ENCODE measurements at regions not wholly inside any gene's neighbourhood (a gene's known extent, or its start where the extent isn't known, plus 50 kb on each side); places are given as distances from the start of the nearest gene placed in this dataset.

- H3K4me3 ChIP-seq (replicated peaks in 1 of 4; ENCODE audit: control extremely low read depth in 1 of 4, insufficient read depth in 1 of 4, low read depth in 3 of 4, low read length in 4 of 4): no peak overlapping the region
- no peak overlapping the region for H3K27ac ChIP-seq (ENCODE audit: insufficient read depth, low read length)
- no peaks in the 10 kb centered on the region for H3K9me3 ChIP-seq (ENCODE audit: control insufficient read depth, insufficient read depth, low read depth, low read length)
- no peaks in the 10 kb centered on the region for H3K4me1 ChIP-seq (ENCODE audit: control insufficient read depth, extremely low read depth, insufficient read depth, low read length)
- no peak for TF ChIP-seq EZH2 (IDR thresholded peaks at IDR 0.05; ENCODE audit: low read length, missing control alignments)
- no peak for TF ChIP-seq CTCF (conservative IDR thresholded peaks at IDR 0.05 in 1 of 2, IDR thresholded peaks at IDR 0.05 in 1 of 2; ENCODE audit: low read depth in 1 of 2, low read length in 2 of 2)
- no peak for DNase-seq (ENCODE audit: low read depth in 2 of 2)
- H3K27me3 ChIP-seq (ENCODE audit: control insufficient read depth, insufficient read depth, low read length): no peaks in the 10 kb centered on the region
- H4K20me1 ChIP-seq (ENCODE audit: control insufficient read depth, extremely low read depth, insufficient read depth, low read length): no peaks in the 10 kb centered on the region
- H3K36me3 ChIP-seq (ENCODE audit: control insufficient read depth, insufficient read depth, low read length): no peaks in the 10 kb centered on the region
- H2AFZ ChIP-seq (ENCODE audit: low read length): no peak overlapping the region
- H3K9ac ChIP-seq (ENCODE audit: insufficient read depth, low read length): no peak overlapping the region
- H3K4me2 ChIP-seq (ENCODE audit: extremely low read depth, insufficient read depth, low read length): no peak overlapping the region
- H3K79me2 ChIP-seq (ENCODE audit: control insufficient read depth, insufficient read depth, low read length): no peaks in the 10 kb centered on the region
These were observed 366.5 kb downstream of the DSC3 start for GRCh38 chr18:30676053-30676480.

GRCh38 chr18:30675493-30675892, 367.0 kb downstream of the DSC3 start:
- H3K9me3 ChIP-seq (ENCODE audit: control insufficient read depth, insufficient read depth, low read depth, low read length): no peaks in the 10 kb centered on the region
- no peak for TF ChIP-seq EZH2 (IDR thresholded peaks at IDR 0.05; ENCODE audit: low read length, missing control alignments)
- TF ChIP-seq CTCF (conservative IDR thresholded peaks at IDR 0.05 in 1 of 2, IDR thresholded peaks at IDR 0.05 in 1 of 2; ENCODE audit: low read depth in 1 of 2, low read length in 2 of 2): no peak
- H2AFZ ChIP-seq (ENCODE audit: low read length): no peak overlapping the region
- no peaks in the 10 kb centered on the region for H4K20me1 ChIP-seq (ENCODE audit: control insufficient read depth, extremely low read depth, insufficient read depth, low read length)
- H3K79me2 ChIP-seq (ENCODE audit: control insufficient read depth, insufficient read depth, low read length): no peaks in the 10 kb centered on the region
- no peaks in the 10 kb centered on the region for H3K27me3 ChIP-seq (ENCODE audit: control insufficient read depth, insufficient read depth, low read length)
- no peaks in the 10 kb centered on the region for H3K4me1 ChIP-seq (ENCODE audit: control insufficient read depth, extremely low read depth, insufficient read depth, low read length)
- no peak overlapping the region for H3K4me2 ChIP-seq (ENCODE audit: extremely low read depth, insufficient read depth, low read length)
- no peak overlapping the region for H3K4me3 ChIP-seq (replicated peaks in 1 of 4; ENCODE audit: control extremely low read depth in 1 of 4, insufficient read depth in 1 of 4, low read depth in 3 of 4, low read length in 4 of 4)
- H3K36me3 ChIP-seq (ENCODE audit: control insufficient read depth, insufficient read depth, low read length): no peaks in the 10 kb centered on the region
- H3K27ac ChIP-seq (ENCODE audit: insufficient read depth, low read length): no peak overlapping the region
- no peak for DNase-seq (ENCODE audit: low read depth in 2 of 2)
- H3K9ac ChIP-seq (ENCODE audit: insufficient read depth, low read length): no peak overlapping the region

- TF ChIP-seq CTCF (conservative IDR thresholded peaks at IDR 0.05 in 1 of 2, IDR thresholded peaks at IDR 0.05 in 1 of 2; ENCODE audit: low read depth in 1 of 2, low read length in 2 of 2) (no peak), EZH2 (IDR thresholded peaks at IDR 0.05; ENCODE audit: low read length, missing control alignments) (no peak)
- no peaks in the 10 kb centered on the region for H3K27me3 ChIP-seq (ENCODE audit: control insufficient read depth, insufficient read depth, low read length)
These were observed 367.5 kb downstream of the DSC3 start for GRCh38 chr18:30675072-30675471.

More at GRCh38 chr18:30675072-30675471, 367.5 kb downstream of the DSC3 start:
- no peak overlapping the region for H3K4me3 ChIP-seq (replicated peaks in 1 of 4; ENCODE audit: control extremely low read depth in 1 of 4, insufficient read depth in 1 of 4, low read depth in 3 of 4, low read length in 4 of 4)
- no peaks in the 10 kb centered on the region for H4K20me1 ChIP-seq (ENCODE audit: control insufficient read depth, extremely low read depth, insufficient read depth, low read length)
- no peaks in the 10 kb centered on the region for H3K36me3 ChIP-seq (ENCODE audit: control insufficient read depth, insufficient read depth, low read length)
- no peaks in the 10 kb centered on the region for H3K9me3 ChIP-seq (ENCODE audit: control insufficient read depth, insufficient read depth, low read depth, low read length)
- no peak for DNase-seq (ENCODE audit: low read depth in 2 of 2)
- no peaks in the 10 kb centered on the region for H3K79me2 ChIP-seq (ENCODE audit: control insufficient read depth, insufficient read depth, low read length)
- H3K4me1 ChIP-seq (ENCODE audit: control insufficient read depth, extremely low read depth, insufficient read depth, low read length): no peaks in the 10 kb centered on the region
- H3K9ac ChIP-seq (ENCODE audit: insufficient read depth, low read length): no peak overlapping the region
- no peak overlapping the region for H3K27ac ChIP-seq (ENCODE audit: insufficient read depth, low read length)
- H3K4me2 ChIP-seq (ENCODE audit: extremely low read depth, insufficient read depth, low read length): no peak overlapping the region
- no peak overlapping the region for H2AFZ ChIP-seq (ENCODE audit: low read length)

Data from fibroblast of lung (primary cell).